ENCODE measurements at regions not wholly inside any gene's neighbourhood (a gene's known extent, or its start where the extent isn't known, plus 50 kb on each side); places are given as distances from the start of the nearest gene placed in this dataset.
A peak's percentile ranks its signal among the peaks of the same experiment; 100 is the strongest.

DNA sequence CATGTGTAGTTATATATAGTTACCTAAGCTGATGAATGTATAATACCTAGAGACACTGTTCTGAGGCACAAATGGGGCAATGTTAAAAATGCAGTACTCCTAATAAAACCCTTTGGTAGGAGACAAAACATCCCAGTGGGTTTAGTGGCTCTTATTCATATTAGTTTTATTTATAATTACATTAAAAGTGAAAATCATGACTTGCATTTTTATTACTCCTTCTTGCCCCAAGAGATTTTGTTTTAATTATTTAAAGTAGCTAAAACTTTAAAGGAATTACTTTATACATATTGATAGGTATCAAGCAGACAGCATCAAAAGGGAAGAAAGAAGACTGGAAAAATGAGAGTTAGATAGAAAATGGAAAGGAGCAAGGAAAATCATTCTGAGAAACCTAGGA, 688.6 kb downstream of the GALC start:
- Histone ChIP-seq H3K36me3 (no peaks in the 10 kb centered on the region), H3K4me3 (replicated peaks in 1 of 3) (no peak overlapping the region), H3K9me3 (no peaks in the 10 kb centered on the region), H3K27ac (no peak overlapping the region), H3K27me3 (no peaks in the 10 kb centered on the region), H3K4me1 (no peaks in the 10 kb centered on the region)
- TF ChIP-seq POLR2A (IDR thresholded peaks at IDR 0.05) = no peak
- TF ChIP-seq, protein P1, sequence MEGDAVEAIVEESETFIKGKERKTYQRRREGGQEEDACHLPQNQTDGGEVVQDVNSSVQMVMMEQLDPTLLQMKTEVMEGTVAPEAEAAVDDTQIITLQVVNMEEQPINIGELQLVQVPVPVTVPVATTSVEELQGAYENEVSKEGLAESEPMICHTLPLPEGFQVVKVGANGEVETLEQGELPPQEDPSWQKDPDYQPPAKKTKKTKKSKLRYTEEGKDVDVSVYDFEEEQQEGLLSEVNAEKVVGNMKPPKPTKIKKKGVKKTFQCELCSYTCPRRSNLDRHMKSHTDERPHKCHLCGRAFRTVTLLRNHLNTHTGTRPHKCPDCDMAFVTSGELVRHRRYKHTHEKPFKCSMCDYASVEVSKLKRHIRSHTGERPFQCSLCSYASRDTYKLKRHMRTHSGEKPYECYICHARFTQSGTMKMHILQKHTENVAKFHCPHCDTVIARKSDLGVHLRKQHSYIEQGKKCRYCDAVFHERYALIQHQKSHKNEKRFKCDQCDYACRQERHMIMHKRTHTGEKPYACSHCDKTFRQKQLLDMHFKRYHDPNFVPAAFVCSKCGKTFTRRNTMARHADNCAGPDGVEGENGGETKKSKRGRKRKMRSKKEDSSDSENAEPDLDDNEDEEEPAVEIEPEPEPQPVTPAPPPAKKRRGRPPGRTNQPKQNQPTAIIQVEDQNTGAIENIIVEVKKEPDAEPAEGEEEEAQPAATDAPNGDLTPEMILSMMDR (IDR thresholded peaks at IDR 0.05) = no peak
- no peak for DNase-seq
- intact Hi-C loops (cut with DNase I) = no loop called here

DNA sequence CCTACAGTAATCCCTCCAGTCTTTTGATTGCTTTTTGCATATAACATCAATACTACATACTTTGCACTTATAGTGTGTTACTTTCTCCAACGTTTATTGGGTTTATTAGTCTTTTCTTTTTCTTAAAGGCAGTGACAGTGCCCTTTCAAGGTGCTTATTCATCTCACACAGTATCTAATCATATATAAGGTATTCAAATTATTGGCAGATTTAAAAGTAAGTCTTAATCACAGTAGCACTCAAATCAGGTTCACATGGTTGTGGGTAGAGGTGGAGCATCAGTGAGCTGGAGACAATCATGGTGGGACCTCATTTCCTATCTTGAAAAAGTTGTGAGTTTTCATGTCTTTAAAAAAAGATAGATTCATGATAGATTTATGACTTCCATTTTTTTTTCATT, 706.2 kb downstream of the GALC start:
- H3K27ac ChIP-seq = no peak overlapping the region
- TF ChIP-seq, protein P1 (IDR thresholded peaks at IDR 0.05) = no peak
- no peak for TF ChIP-seq POLR2A (IDR thresholded peaks at IDR 0.05)
- no peaks in the 10 kb centered on the region for H3K36me3 ChIP-seq
- WGBS, 2 donors = 84 to 91% methylated on average over 1 of the region's 1 CpG
- intact Hi-C loops (cut with DNase I) = no loop called here
- H3K9me3 ChIP-seq = no peaks in the 10 kb centered on the region
- H3K27me3 ChIP-seq = no peaks in the 10 kb centered on the region
- no peak for DNase-seq
- H3K4me3 ChIP-seq (replicated peaks in 1 of 3) = no peak overlapping the region
- no peaks in the 10 kb centered on the region for H3K4me1 ChIP-seq

DNA sequence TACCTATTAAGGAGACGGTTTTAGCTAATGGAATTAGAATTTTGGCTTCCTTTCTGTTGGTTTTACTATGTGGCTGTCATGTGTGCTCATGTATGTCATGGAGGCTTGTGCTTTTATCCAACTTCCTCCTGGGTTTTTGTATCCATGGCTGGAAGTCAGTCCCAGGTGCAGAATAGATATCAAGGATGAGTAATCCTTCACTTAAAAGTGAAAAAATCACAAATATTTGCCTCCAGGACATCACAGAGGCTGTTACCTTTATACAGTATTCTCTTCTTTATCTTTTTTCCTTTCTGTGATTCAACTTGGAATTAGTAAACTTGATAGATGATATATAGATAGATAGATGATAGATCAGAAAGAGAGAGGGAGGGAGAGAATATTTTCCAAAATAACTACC, 706.8 kb downstream of the GALC start:
- 56 to 64% methylated on average over 1 of the region's 1 CpG for WGBS, 2 donors
- intact Hi-C loops (cut with DNase I) = no loop called here
- TF ChIP-seq, protein P1 (IDR thresholded peaks at IDR 0.05) = no peak
- TF ChIP-seq POLR2A (IDR thresholded peaks at IDR 0.05) = no peak

DNA sequence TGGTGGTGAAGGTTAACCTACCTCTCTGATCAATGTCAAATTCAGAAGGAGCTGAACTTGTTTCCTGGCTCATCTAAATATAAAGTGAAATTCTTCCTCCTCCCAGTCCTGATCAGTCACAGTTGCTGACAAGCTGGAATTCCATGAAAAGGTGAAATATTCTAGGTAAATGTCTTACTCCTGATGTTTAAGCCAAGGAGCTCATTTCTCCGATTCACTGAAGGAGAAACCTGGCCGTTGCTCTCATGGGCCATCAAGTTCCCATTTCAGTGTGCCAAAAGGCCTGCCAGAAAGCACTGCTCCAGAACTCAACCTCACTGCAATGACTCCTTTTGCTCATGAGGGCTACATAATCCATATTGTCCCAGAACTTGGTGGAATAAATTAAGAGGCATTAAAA, 707.5 kb downstream of the GALC start:
- no peaks in the 10 kb centered on the region for H3K9me3 ChIP-seq
- intact Hi-C loops (cut with DNase I) = no loop called here
- no peaks in the 10 kb centered on the region for H3K4me1 ChIP-seq
- no peaks in the 10 kb centered on the region for H3K27me3 ChIP-seq
- no peaks in the 10 kb centered on the region for H3K36me3 ChIP-seq
- WGBS, 2 donors = 66 to 87% methylated on average over 2 of the region's 2 CpGs
- DNase-seq = peak; percentile 3 to 31
- no peak overlapping the region for H3K4me3 ChIP-seq (replicated peaks in 1 of 3)
- TF ChIP-seq, protein P1 (IDR thresholded peaks at IDR 0.05) = no peak
- no peak for TF ChIP-seq POLR2A (IDR thresholded peaks at IDR 0.05)
- H3K27ac ChIP-seq = no peak overlapping the region

More for the DNA sequence above, 706.8 kb downstream of the GALC start:
- no peak for DNase-seq
- H3K27me3 ChIP-seq = no peaks in the 10 kb centered on the region
- H3K27ac ChIP-seq = no peak overlapping the region
- no peaks in the 10 kb centered on the region for H3K36me3 ChIP-seq
- no peak overlapping the region for H3K4me3 ChIP-seq (replicated peaks in 1 of 3)
- H3K9me3 ChIP-seq = no peaks in the 10 kb centered on the region
- H3K4me1 ChIP-seq = no peaks in the 10 kb centered on the region

DNA sequence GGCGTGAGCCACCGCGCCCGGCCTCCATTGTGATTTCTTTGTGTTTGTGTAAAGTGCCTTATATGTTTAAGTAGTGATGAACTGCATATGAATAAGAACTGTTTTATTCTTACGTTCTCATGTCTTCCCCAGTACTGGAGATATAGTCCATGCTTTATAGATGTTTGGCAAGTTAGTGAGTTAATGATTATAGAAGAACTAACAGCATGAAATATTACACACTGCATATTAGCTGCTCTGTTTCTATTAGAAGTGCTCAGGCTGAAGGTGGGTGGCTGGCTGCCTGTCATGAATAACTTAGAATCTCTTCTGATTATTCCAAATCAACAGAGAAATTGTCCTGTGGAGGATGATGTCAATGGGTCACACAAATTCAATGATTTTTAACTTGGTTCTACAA, 709.4 kb downstream of the GALC start:
- 95 to 97% methylated on average over 5 of the region's 5 CpGs for WGBS, 2 donors
- Histone ChIP-seq H3K27me3 (no peaks in the 10 kb centered on the region), H3K36me3 (no peaks in the 10 kb centered on the region), H3K9me3 (no peaks in the 10 kb centered on the region), H3K27ac (no peak overlapping the region), H3K4me1 (no peaks in the 10 kb centered on the region), H3K4me3 (replicated peaks in 1 of 3) (no peak overlapping the region)
- DNase-seq = no peak
- intact Hi-C loops (cut with DNase I) = no loop called here
- TF ChIP-seq, protein P1 (IDR thresholded peaks at IDR 0.05) = no peak

Measured in thyroid gland (tissue), 4 donors.